GM23248 (cell line): ENCODE measurements at regions not wholly inside any gene's neighbourhood (a gene's known extent, or its start where the extent isn't known, plus 50 kb on each side); places are given as distances from the start of the nearest gene placed in this dataset.

ENCODE experiments used
- EZH2 ChIP-seq: fragments of 200-600 bp; sonication (generic); IDR thresholded peaks from 2 replicates; pipeline ENCODE4 v1.6.1; 2018; ENCODE audit warnings: antibody characterized with exemption, mild to moderate bottlenecking; ENCODE audit not compliant: insufficient read depth, poor library complexity, severe bottlenecking
- EZH2phosphoT487 ChIP-seq: fragments of 200-600 bp; sonication (generic); IDR thresholded peaks from 2 replicates; pipeline ENCODE4 v1.6.1; 2018; ENCODE audit warnings: antibody characterized with exemption, moderate library complexity, mild to moderate bottlenecking, low read depth; ENCODE audit not compliant: insufficient read depth

DNA sequence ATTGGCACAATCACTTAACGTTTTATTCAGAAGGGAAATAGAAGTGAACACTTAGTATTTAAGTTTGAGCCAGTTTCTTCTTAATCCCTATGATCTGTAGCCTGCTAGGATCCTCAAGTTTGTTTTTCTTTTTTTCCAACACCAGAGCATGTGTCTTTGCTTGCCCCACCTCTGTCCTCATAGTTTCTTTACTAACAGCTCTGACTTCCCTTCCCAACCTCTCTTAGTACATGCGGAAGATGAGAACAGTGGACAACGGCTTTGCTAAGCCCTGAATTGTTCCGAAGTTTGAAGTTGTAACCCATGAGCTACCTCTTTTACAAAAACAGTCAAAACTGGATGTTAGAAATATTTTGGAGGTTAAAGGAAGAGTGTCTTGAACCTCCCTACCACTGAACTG lies 61.7 kb upstream of the TAF11L2 start:
- TF ChIP-seq EZH2 (no peak), EZH2phosphoT487 (no peak)
